B cell (primary cell): ENCODE measurements at regions not wholly inside any gene's neighbourhood (a gene's known extent, or its start where the extent isn't known, plus 50 kb on each side); places are given as distances from the start of the nearest gene placed in this dataset.

Source experiments
- ATAC-seq: fragments of 200-7000 bp; cut with Tn5 transposase; one replicate; pipeline ENCODE4 v1.10.0; 2021; ENCODE audit warnings: low read depth, mild to moderate bottlenecking, moderate number of reproducible peaks, moderate library complexity
- CTCF ChIA-PET: fragments of 350-600 bp; sonication (Branson Sonifier 250); formaldehyde crosslinking; loops from one replicate; lab custom pipeline; 2021; ENCODE audit warnings: antibody characterized with exemption, inconsistent platforms; lab: Charles Lee
- POLR2A ChIA-PET: fragments of 350-600 bp; sonication (Branson Sonifier 250); formaldehyde crosslinking; loops from one replicate; lab custom pipeline; 2021; ENCODE audit warnings: antibody characterized with exemption; lab: Charles Lee
- DNase-seq: peaks from one replicate; pipeline ENCODE4 v3.0.0; 2013
- H2AFZ ChIP-seq: 2 replicates; pipeline ENCODE4 v1.6.1; 2012; ENCODE audit warnings: mild to moderate bottlenecking, low read depth, low read length; ENCODE audit not compliant: insufficient read depth, poor library complexity, severe bottlenecking
- H3K27ac ChIP-seq, 2 donors: 1 replicate in 1 of 2; 2 replicates in 1 of 2; pipeline ENCODE4 v1.5.1; 2012 to 2013; ENCODE audit warnings: low read length in 2 of 2, mild to moderate bottlenecking in 2 of 2, moderate library complexity in 1 of 2
- H3K27me3 ChIP-seq, 4 experiments: fragments of 200-600 bp in 1 of 4; sonication (generic) in 1 of 4; replicated peaks in 1 of 4; 1 replicate in 2 of 4; 2 replicates in 2 of 4; pipeline versions ENCODE4 v1.6.1 to v1.7.0; 2013 to 2016; ENCODE audit warnings: low read length in 3 of 4, mild to moderate bottlenecking in 2 of 4, mixed read lengths in 1 of 4, moderate library complexity in 1 of 4; ENCODE audit not compliant: insufficient read depth in 4 of 4, control insufficient read depth in 3 of 4; ENCODE audit errors: control extremely low read depth in 1 of 4
- H3K36me3 ChIP-seq, 2 experiments: replicated peaks in 1 of 2; 1 replicate in 1 of 2; 2 replicates in 1 of 2; pipeline versions ENCODE4 v1.6.1 to v1.7.1; 2013; ENCODE audit warnings: low read length in 1 of 2; ENCODE audit not compliant: insufficient read depth in 2 of 2, control insufficient read depth in 1 of 2; ENCODE audit errors: control extremely low read depth in 1 of 2, extremely low read depth in 1 of 2
- H3K4me1 ChIP-seq, 2 donors: fragments of 200-600 bp in 1 of 2; sonication (generic) in 1 of 2; 1 replicate in 1 of 2; 2 replicates in 1 of 2; pipeline versions ENCODE4 v1.5.1 to v1.6.1; 2013 to 2017; ENCODE audit warnings: low read length in 2 of 2; ENCODE audit not compliant: control insufficient read depth in 2 of 2, insufficient read depth in 2 of 2
- H3K4me2 ChIP-seq: replicated peaks from 2 replicates; pipeline ENCODE3; 2012; ENCODE audit warnings: mild to moderate bottlenecking, low read depth, low read length; ENCODE audit not compliant: poor library complexity, severe bottlenecking
- H3K4me3 ChIP-seq, 5 experiments: fragments of 200-600 bp in 1 of 5; sonication (generic) in 1 of 5; 1 replicate in 3 of 5; 2 replicates in 2 of 5; pipeline versions ENCODE4 v1.5.1 to v1.7.0; 2011 to 2016; ENCODE audit warnings: low read length in 4 of 5, mild to moderate bottlenecking in 4 of 5, low read depth in 2 of 5, control low read depth in 1 of 5, moderate library complexity in 1 of 5; ENCODE audit not compliant: insufficient read depth in 1 of 5; ENCODE audit errors: control extremely low read depth in 1 of 5, extremely low read depth in 1 of 5
- H3K79me2 ChIP-seq: fragments of 200-600 bp; sonication (generic); one replicate; pipeline ENCODE4 v1.6.0; 2016; ENCODE audit warnings: low read length; ENCODE audit not compliant: control insufficient read depth, insufficient read depth
- H3K9ac ChIP-seq: fragments of 200-600 bp; sonication (generic); 2 replicates; pipeline ENCODE4 v1.6.1; 2017; ENCODE audit warnings: mild to moderate bottlenecking, low read length, moderate library complexity
- H3K9me3 ChIP-seq, 3 donors: one replicate each; pipeline versions ENCODE4 v1.6.1 to v1.7.1; 2013; ENCODE audit warnings: low read length in 2 of 3; ENCODE audit not compliant: control insufficient read depth in 2 of 3, insufficient read depth in 1 of 3; ENCODE audit errors: control extremely low read depth in 1 of 3
- H4K20me1 ChIP-seq: 2 replicates; pipeline ENCODE4 v1.6.0; 2012; ENCODE audit warnings: mild to moderate bottlenecking, low read length; ENCODE audit not compliant: insufficient read depth, control insufficient read depth, poor library complexity, severe bottlenecking
- H3K27ac Mint-ChIP-seq: one replicate; pipeline ENCODE4 v1.8.0; 2021; ENCODE audit warnings: mixed read lengths
- H3K27me3 Mint-ChIP-seq: one replicate; pipeline ENCODE4 v1.8.0; 2021; ENCODE audit warnings: mixed read lengths
- H3K4me1 Mint-ChIP-seq: one replicate; pipeline ENCODE4 v1.8.0; 2021; ENCODE audit warnings: mixed read lengths
- H3K4me3 Mint-ChIP-seq: one replicate; pipeline ENCODE4 v1.8.0; 2021; ENCODE audit warnings: mixed read lengths
- H3K9me3 Mint-ChIP-seq: one replicate; pipeline ENCODE4 v1.8.0; 2022; ENCODE audit warnings: mixed read lengths; ENCODE audit not compliant: insufficient read depth
- CTCF ChIP-seq: fragments of 200-600 bp; IDR thresholded peaks from one replicate; pipeline ENCODE4 v1.8.0; 2022; ENCODE audit warnings: antibody characterized with exemption, mild to moderate bottlenecking
- EZH2 ChIP-seq: IDR thresholded peaks from 2 replicates; pipeline ENCODE4 v1.6.1; 2012; ENCODE audit warnings: borderline replicate concordance, low read depth, mild to moderate bottlenecking, moderate library complexity, low read length; ENCODE audit not compliant: insufficient read depth, poor library complexity, severe bottlenecking
- WGBS: methylation state at CpG from one replicate; pipeline ENCODE4 v1.1.5; 2013; ENCODE audit warnings: missing lambda C conversion rate; ENCODE audit not compliant: insufficient coverage; 5-methylcytosine and 5-hydroxymethylcytosine counted together
- intact Hi-C: fragments of 100-400 bp; cut with micrococcal nuclease; formaldehyde crosslinking; loops from one replicate; pipeline ENCODE4 v1.10.0; 2022

- Histone ChIP-seq H3K27me3 (peaks cover 0 to 7% (median 0%) of the 10 kb centered on the region in 4 experiments), H3K4me1 (no peaks in the 10 kb centered on the region), H3K79me2 (no peaks in the 10 kb centered on the region), H3K36me3 (no peaks in the 10 kb centered on the region), H3K4me3 (no peak overlapping the region), H3K4me2 (no peak overlapping the region), H4K20me1 (no peaks in the 10 kb centered on the region), H2AFZ (no peak overlapping the region), H3K27ac (no peak overlapping the region), H3K9ac (no peak overlapping the region), H3K9me3 (no peaks in the 10 kb centered on the region)
- WGBS, result 100% methylated on average over 4 of the region's 6 CpGs
- Mint-ChIP-seq H3K27me3 (peaks cover 29% of the 10 kb centered on the region), H3K27ac (no peak overlapping the region), H3K9me3 (no peaks in the 10 kb centered on the region), H3K4me3 (no peak overlapping the region), H3K4me1 (no peaks in the 10 kb centered on the region)
- intact Hi-C loops, result no loop called here
- CTCF ChIA-PET, result interaction anchor here (0.7 kb wide), 1 partner anchor 11 kb away, joined by 3 read pairs; no protein-coding TSS in a partner anchor
- POLR2A ChIA-PET, result no interaction called here
- DNase-seq, result no peak
- ATAC-seq, result no peak
- TF ChIP-seq EZH2 (no peak), CTCF (no peak)
Measured at GRCh38 chr3:32632533-32633265, 52.3 kb upstream of the CNOT10 start.

GRCh38 chr3:32630266-32630665 is 54.7 kb upstream of the CNOT10 start:
- H3K9me3 ChIP-seq, result peaks cover 0 to 4% (median 0%) of the 10 kb centered on the region in 3 donors
- no peak for ATAC-seq
- ChIA-PET POLR2A (no interaction called here), CTCF (no interaction called here)
- H3K27me3 Mint-ChIP-seq, result peaks cover 18% of the 10 kb centered on the region
- no peaks in the 10 kb centered on the region for H3K36me3 ChIP-seq
- no peak overlapping the region for H3K9ac ChIP-seq
- TF ChIP-seq CTCF (no peak), EZH2 (no peak)
- no peak overlapping the region for H3K27ac Mint-ChIP-seq
- H3K4me3 ChIP-seq, result no peak overlapping the region
- no peaks in the 10 kb centered on the region for H3K4me1 Mint-ChIP-seq
- H3K9me3 Mint-ChIP-seq, result no peaks in the 10 kb centered on the region
- H3K4me1 ChIP-seq, result no peaks in the 10 kb centered on the region
- no peak overlapping the region for H3K4me2 ChIP-seq
- H3K4me3 Mint-ChIP-seq, result no peak overlapping the region
- intact Hi-C loops, result no loop called here
- no peak overlapping the region for H2AFZ ChIP-seq
- no peak for DNase-seq
- H3K27me3 ChIP-seq, result peaks cover 0 to 7% (median 0%) of the 10 kb centered on the region in 4 experiments
- H4K20me1 ChIP-seq, result no peaks in the 10 kb centered on the region
- WGBS, result 100% methylated on average over 1 of the region's 1 CpG
- H3K27ac ChIP-seq, result no peak overlapping the region
- no peaks in the 10 kb centered on the region for H3K79me2 ChIP-seq
